Stimulated activated CD4-positive, alpha-beta T cell treated with anti-CD3 and anti-CD28 coated beads, Interleukin-2, amount 100 ng/mL, for 4 hours (primary cell): ENCODE measurements at regions not wholly inside any gene's neighbourhood (a gene's known extent, or its start where the extent isn't known, plus 50 kb on each side); places are given as distances from the start of the nearest gene placed in this dataset.

ENCODE experiments used
- DNase-seq: peaks from one replicate; pipeline ENCODE4 v3.0.0-alpha.2; 2020; ENCODE audit warnings: low read depth

DNA sequence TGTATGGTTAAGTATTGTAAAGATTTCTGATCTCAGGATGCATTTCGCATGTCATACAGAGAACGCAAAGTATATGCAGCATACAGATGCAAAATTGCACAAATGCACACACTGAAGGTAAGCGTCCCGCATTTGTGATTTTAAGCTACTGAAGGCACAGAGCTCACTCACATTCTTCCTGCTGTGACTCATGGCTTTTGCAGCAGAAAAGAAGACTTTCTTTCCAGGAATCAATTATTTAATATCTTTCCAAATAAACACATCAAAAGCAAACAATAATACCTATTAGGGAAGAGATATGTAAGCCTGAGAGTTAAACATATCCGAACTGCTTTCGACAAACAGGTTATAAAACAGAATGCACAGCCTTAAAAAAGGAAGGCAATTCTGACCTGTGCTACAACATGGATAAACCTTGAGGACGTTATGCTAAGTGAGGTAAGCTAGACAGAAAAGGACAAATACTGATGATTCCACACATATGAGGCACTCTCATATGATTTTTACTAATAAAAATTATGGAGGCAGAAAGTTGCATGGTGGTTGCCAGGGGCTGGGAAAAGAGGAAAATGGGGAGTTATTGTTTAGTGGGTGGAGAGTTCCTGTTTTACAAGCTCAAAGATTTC is 109.0 kb downstream of the TFAP2A start:
- DNase-seq: no peak

DNA sequence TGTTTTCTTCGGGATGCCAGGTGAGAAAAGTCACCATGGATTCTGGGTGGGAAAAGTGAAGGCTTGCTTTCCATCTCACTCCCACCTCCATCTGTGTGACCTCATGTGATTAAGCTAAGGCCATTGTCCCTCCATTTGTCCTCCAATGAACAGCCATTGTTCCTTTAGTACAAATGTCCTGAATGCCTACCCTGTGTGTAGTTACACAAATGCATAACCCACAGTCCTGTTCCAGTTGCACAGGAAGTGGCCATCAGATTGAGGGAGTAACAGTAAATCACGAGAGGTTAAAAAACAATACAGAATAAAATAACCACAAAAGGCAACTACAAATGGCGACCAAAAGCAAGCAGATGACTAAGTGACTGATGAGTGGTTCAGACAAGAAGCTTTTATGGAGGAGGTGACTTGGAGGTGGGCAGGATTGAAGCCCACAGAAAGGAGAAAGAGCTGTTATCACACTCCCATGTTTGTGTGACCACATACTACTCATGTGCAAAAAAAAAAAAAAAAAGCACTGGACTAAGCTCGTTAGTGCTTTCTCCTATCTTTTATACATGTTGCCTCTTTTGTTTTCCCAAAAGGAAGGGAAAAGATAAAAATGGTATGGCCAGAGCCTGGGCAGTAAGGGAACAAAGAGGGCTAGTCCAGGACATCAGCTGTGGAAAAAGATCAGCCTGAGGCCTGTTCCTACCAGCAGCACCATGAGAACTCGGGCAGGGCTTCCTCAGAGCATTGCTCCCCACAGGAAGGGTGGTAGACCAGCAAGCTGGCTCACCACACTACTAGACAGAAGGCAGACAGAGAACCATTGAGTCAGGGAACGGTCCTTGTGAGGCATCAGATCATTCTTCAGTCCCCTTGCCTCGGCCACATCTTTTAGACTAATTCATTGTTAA is 111.0 kb downstream of the TFAP2A start:
- no peak for DNase-seq

- DNase-seq: no peak
Observed at GRCh38 chr6:10302566-10303235, 112.2 kb downstream of the TFAP2A start.

DNA sequence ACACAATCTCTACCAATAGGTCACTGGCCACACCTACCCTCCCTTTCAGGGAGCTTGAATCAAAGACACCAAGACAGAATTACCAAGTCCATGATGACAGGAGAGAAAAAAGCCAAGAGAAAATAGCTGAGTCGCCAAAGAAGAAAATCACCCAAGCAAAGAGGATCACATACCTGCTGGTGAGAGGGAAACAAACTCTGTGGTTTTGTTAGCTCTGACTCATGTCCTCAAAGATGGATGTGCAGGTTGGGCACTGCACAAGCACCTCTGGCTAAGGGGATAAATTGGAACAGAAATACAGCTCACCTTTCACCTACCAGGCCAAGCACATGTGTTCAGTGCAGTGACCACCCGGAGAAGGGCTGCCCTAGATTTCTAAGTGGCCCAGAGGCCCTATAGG is 114.8 kb downstream of the TFAP2A start:
- DNase-seq: no peak

DNA sequence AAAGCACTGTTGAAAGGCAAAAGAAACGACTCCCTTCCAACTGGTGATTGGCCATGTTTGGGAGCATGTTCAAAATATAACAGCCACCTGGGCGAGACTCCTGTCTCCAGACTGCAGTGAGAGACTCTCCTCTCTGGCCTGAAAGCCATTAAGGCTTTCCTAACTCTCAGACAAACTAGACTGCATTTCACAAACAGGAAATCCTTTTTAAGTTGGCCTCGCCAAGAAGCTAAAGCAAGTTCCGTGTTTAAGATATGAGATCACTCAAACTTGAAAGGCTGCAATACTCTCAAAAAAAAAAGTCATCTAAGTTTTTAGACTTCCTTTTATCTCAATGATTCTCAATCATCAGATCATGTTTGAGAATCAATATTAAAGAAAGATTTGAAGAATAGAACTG is 117.0 kb downstream of the TFAP2A start:
- no peak for DNase-seq

DNA sequence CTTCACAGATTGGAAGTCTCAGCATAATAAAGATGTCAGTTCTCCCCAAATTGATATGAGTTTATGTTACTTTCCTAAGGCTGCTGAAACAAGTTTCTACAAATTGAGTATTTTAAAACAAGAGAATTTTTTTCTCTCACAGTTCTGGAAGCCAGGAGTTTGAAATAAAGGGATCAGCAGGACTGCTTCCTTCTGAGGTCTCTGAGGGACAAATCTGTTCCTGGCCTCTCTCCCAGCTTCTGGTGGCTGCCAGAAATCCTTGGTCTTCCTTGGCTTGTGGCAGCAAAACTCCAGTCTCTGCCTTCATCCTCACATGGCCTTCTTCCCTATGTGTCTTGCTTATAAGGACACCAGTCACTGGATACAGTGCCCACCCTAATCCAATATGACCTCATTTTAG is 136.1 kb downstream of the TFAP2A start:
- DNase-seq: no peak

DNA sequence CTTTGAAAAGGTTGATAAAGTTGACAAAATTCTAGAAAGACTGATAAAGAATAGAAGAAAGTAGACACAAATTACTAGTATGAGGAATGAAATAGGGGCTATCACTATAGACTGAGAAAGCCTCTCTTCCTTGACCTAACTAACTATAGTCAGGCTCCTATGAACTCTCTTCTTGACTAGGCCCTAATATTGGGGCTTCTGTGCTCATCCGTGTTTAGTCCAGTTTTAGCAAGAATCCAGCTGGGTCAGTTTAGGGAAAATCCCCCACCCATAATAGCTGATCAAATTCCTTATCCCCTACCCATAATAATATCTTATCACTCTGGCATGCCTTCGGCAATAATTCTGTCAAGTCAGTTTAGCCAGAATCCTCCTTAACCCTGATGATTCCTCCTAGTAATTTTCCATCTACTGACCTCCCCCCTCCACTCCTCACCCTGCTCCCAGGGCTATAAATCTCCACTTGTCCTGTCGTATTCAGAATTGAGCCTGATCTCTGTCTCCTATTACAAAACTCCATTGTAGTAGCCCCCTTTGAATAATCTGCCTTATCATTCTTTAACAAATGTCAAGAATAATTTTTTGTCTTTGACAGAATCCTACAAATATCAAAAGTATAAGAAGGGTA is 138.1 kb downstream of the TFAP2A start:
- DNase-seq: no peak

- no peak for DNase-seq
Observed at GRCh38 chr6:10276106-10276505, 138.8 kb downstream of the TFAP2A start.

DNA sequence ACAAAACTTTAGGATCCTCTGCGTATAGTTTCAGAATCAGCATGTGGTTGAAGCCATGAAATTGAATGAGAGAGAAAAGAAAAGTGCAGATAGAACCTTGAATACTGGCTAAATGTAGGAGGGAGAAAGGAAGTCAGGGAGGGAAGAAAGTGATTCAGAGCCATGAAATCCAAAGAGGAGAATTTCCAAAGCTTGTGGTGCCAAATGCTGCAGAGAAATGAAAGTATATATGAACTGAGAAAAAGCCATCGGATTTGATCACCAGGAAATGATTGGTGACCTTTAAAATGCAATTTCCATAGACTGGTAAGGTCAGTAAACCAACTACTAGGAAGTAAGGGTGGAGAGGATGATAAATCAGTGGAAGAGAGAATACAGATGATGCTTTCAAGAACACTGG is 142.3 kb downstream of the TFAP2A start:
- DNase-seq: no peak

DNA sequence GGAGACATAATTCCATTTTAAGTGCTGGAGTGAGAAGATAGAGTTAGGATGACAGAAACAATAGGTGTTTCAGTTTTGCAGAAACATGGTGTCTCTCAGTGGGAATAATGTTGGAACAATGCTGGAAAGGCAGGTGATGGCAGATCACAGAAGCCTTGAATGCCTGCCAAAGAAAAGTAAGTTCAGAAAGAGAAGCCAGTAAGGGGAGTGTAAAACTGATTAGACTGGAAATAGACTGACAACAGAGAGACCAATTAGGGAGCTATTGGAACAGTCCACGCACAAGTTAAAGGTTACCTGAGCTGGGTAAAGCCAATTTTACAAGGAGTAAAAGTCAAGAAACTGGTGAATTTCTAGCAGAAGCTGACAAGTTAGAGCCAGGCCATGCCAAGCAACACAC is 142.9 kb downstream of the TFAP2A start:
- no peak for DNase-seq

GRCh38 chr6:10269814-10270472 is 144.9 kb downstream of the TFAP2A start:
- no peak for DNase-seq

DNA sequence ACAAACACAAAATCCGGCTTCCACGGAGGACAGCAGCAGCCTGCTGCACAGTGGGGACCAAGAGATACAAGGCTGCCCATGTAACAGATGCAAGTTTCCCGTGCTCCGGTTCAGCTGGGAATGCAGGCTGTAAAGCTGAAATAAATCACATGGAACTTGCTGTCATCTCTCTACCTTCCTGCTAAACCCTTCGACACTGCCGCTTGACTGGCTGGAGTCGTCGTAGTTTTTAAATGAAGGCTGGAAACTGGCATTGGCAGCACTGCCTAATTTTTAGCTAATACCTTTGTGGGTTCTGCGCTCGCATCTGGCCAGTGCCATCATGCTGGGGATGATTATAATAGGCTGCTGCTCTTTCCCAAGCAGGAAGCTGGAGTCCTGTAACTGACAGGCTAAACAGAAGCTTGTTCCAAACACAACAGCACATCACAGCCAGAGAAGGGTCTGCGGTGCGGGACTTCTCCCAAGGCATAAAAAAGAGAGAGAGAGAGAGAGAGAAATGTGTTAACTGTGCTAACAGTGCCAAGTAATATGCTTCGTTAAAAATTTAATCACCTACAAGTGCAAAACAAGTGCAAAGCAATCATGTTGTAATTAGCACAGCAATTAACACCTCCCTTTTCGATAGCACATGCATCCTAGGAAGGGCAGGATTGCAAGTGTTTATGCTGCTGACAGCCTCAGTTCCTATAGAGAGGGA is 146.1 kb downstream of the TFAP2A start:
- no peak for DNase-seq

DNA sequence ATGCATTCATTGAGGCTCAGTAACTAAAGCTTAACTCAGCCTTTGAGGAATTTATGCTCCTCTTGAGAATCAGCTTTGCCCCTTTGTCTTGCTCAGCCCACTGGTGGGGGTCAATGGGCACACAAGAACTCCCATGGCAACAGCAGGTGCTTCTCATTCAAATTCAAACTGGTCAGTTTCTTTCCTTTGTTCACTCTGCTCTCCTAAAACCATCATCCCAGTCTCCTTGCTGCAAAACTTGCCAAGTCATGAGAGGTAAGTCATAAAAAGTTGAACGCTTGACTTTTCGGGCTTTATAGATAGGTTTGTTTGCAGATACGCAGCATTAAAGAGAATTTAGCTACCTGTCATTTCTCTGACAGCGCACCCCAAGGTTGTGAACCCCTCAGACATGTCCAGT is 146.8 kb downstream of the TFAP2A start:
- DNase-seq: no peak

- no peak for DNase-seq
Observed at GRCh38 chr6:10266462-10266861, 148.4 kb downstream of the TFAP2A start.

GRCh38 chr6:10266061-10266460 is 148.8 kb downstream of the TFAP2A start:
- no peak for DNase-seq

- no peak for DNase-seq
Observed at GRCh38 chr6:10262505-10262904, 152.4 kb downstream of the TFAP2A start.

DNA sequence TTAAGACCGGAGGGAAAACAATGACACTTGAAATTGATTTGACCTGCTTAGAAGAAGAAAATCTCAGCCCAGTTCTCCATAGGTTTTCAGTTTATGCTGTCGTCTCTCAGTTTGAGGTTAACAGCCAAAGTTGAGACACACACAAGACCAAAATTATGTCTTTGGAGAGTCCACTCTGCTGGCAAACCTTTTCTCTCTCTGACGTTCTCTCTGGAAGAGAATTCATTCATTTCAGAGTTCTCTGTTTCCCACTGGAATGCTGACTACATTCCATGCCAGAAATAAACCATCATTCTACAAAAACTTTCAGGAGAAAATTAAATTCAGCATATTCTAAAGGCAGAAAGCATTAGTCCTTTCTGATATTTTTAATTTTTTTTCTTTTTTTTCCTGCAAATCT is 155.2 kb downstream of the TFAP2A start:
- no peak for DNase-seq

GRCh38 chr6:10258341-10258740 is 156.5 kb downstream of the TFAP2A start:
- no peak for DNase-seq

- DNase-seq: no peak
Observed at GRCh38 chr6:10256113-10256690, 158.7 kb downstream of the TFAP2A start.

DNA sequence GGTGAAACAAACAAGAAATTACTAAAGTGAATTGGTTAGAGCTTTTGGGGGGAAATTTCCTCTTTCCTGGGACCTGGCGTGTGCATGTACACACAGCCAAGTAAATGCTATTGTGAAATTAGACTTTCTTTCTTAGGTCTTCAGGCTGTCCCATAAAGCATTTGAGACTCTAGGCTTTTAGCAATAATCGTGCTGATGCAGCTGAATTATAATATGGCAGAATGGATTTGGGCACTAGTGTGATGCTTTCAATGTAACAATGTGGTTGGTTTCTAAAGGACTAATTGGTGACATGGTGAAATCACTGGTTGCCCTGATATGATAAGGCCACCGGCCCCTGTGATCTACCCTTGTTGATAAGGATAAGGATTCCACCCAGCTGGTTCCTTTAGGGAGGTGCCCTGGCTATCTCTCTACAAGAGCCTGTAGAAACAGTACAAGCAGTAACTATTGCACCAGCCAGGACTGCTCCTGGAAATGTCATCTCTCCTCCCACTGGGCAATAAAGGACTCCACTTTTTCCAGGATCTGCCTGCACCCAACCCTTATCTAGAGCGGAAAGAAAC is 164.1 kb downstream of the TFAP2A start:
- DNase-seq: no peak

GRCh38 chr6:10248378-10248843 is 166.5 kb downstream of the TFAP2A start:
- DNase-seq: no peak
